ENCODE measurements at regions not wholly inside any gene's neighbourhood (a gene's known extent, or its start where the extent isn't known, plus 50 kb on each side); places are given as distances from the start of the nearest gene placed in this dataset.

DNA sequence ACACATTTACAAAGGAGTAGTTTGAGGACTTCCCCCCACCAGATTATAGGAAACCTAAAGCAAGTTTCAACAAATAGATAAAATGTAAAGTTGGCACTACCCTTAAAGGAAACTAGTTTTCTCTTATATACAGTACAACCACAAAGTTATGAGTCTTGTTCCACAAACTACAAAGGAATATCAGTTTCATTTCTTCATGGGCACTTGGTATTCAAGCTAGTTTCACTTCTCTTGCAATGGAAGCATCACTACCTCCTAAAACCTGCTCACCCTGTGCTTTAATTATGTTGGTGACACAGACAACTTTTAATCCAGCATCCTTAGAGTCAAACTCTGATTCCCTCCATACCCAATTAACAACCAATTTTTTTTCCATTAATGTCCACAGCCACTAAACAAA, 707.0 kb downstream of the ROBO2 start:
- TF ChIP-seq, protein P1, sequence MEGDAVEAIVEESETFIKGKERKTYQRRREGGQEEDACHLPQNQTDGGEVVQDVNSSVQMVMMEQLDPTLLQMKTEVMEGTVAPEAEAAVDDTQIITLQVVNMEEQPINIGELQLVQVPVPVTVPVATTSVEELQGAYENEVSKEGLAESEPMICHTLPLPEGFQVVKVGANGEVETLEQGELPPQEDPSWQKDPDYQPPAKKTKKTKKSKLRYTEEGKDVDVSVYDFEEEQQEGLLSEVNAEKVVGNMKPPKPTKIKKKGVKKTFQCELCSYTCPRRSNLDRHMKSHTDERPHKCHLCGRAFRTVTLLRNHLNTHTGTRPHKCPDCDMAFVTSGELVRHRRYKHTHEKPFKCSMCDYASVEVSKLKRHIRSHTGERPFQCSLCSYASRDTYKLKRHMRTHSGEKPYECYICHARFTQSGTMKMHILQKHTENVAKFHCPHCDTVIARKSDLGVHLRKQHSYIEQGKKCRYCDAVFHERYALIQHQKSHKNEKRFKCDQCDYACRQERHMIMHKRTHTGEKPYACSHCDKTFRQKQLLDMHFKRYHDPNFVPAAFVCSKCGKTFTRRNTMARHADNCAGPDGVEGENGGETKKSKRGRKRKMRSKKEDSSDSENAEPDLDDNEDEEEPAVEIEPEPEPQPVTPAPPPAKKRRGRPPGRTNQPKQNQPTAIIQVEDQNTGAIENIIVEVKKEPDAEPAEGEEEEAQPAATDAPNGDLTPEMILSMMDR (IDR thresholded peaks at IDR 0.05; ENCODE audit: insufficient read depth, low read length, poor library complexity, severe bottlenecking) = no peak
- TF ChIP-seq EZH2phosphoT487 (conservative IDR thresholded peaks at IDR 0.05; ENCODE audit: low read length) = no peak
